SK-N-SH (cell line): ENCODE measurements at regions not wholly inside any gene's neighbourhood (a gene's known extent, or its start where the extent isn't known, plus 50 kb on each side); places are given as distances from the start of the nearest gene placed in this dataset.

ENCODE experiments used
- SMC3 ChIP-seq: IDR thresholded peaks from 2 replicates; pipeline ENCODE4 v1.6.1; 2012; ENCODE audit warnings: low read depth, low read length, improper control_type of control experiment
- TF ChIP-seq, protein P1 (sequence below): IDR thresholded peaks from 2 replicates; pipeline ENCODE4 v1.4.0; 2012; ENCODE audit warnings: low read depth
- TF ChIP-seq, protein P2 (sequence below): fragments of 200-600 bp; sonication (generic); IDR thresholded peaks from 2 replicates; pipeline ENCODE4 v1.6.1; 2017; ENCODE audit warnings: antibody characterized with exemption, mild to moderate bottlenecking, moderate library complexity

DNA sequence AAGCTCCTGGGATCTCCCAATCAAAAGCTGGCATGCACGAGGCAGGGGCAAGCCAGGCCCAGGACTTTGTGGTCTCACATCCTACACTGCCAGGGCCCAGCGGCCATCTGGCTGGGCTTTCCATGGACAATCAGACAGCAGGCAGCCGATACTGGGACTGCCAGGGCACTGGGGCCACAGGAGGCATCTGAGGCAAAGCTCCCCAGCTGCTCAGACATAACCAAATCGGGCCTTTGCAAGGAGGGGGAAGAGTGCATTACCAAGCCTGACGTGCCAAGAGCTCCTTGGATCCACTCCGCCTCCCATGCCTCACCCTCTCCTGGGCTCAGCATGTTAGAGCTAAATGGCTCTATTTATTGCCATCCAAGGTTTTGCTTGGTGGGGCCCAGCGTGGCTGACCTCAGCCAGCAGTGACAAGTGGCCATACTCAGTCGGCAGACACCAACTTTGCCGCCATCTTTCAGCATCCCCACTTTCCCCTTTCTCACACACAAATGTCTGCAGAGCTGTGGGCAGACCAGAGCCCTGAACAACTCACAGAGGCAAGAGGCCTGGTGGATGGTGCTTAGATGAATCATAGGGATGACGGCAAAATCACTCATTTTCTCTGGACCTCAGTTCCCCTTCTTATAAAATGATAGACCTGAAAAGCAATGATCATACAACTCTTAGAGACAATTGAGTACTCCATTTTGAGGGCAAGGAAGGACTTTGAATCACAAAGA lies 200.8 kb downstream of the TTC32 start:
- TF ChIP-seq, protein P1, sequence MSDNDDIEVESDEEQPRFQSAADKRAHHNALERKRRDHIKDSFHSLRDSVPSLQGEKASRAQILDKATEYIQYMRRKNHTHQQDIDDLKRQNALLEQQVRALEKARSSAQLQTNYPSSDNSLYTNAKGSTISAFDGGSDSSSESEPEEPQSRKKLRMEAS, result no peak
- TF ChIP-seq, protein P2, sequence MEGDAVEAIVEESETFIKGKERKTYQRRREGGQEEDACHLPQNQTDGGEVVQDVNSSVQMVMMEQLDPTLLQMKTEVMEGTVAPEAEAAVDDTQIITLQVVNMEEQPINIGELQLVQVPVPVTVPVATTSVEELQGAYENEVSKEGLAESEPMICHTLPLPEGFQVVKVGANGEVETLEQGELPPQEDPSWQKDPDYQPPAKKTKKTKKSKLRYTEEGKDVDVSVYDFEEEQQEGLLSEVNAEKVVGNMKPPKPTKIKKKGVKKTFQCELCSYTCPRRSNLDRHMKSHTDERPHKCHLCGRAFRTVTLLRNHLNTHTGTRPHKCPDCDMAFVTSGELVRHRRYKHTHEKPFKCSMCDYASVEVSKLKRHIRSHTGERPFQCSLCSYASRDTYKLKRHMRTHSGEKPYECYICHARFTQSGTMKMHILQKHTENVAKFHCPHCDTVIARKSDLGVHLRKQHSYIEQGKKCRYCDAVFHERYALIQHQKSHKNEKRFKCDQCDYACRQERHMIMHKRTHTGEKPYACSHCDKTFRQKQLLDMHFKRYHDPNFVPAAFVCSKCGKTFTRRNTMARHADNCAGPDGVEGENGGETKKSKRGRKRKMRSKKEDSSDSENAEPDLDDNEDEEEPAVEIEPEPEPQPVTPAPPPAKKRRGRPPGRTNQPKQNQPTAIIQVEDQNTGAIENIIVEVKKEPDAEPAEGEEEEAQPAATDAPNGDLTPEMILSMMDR, result no peak
- TF ChIP-seq SMC3, result no peak
